HepG2 (cell line): ENCODE measurements at regions not wholly inside any gene's neighbourhood (a gene's known extent, or its start where the extent isn't known, plus 50 kb on each side); places are given as distances from the start of the nearest gene placed in this dataset.

ENCODE experiments used
- ATAC-seq: fragments of 200-7000 bp; cut with Tn5 transposase; 3 replicates; pipeline ENCODE4 v1.9.1; 2020; ENCODE audit warnings: mild to moderate bottlenecking, moderate library complexity
- BruUV-seq: library from RNA; stranded (reverse); fragments of 400-500 nt; replicated peaks from 2 replicates; lab custom pipeline; 2021; lab: Mats Ljungman, UMichigan
- CTCF ChIA-PET: fragments of 300-600 bp; formaldehyde crosslinking; extraction: SDS; loops from one replicate; lab custom pipeline; 2021; ENCODE audit warnings: low total read pairs, inconsistent platforms, low intra/inter-chr PET ratio; lab: Yijun Ruan, JAX
- POLR2A ChIA-PET: fragments of 350-600 bp; sonication (Branson Sonifier 250); formaldehyde crosslinking; loops from one replicate; lab custom pipeline; 2020; ENCODE audit warnings: antibody characterized with exemption, inconsistent platforms; lab: Yijun Ruan, JAX
- DNase-seq: peaks from one replicate; pipeline ENCODE4 v3.0.0-alpha.2; 2015; ENCODE audit warnings: low spot score
- FAIRE-seq: peaks from 3 replicates; lab custom pipeline; 2011; peaks lifted over from hg19 to GRCh38; lab: Jason Lieb, UNC
- H2AFZ ChIP-seq: one replicate; pipeline ENCODE4 v1.6.1; 2011; ENCODE audit warnings: low read length, inconsistent platforms
- H3K27ac ChIP-seq: fragments of 300-600 bp; 3 replicates; pipeline ENCODE4 v1.8.0; 2011; ENCODE audit warnings: mixed run types, mild to moderate bottlenecking, mixed read lengths, low read length, inconsistent platforms; ENCODE audit not compliant: insufficient read depth; ENCODE audit errors: extremely low read length
- H3K27me3 ChIP-seq, 2 experiments: fragments of 200-600 bp in 1 of 2; 2 replicates in 1 of 2; 3 replicates in 1 of 2; pipeline versions ENCODE4 v1.6.0 to v1.8.0; 2011; ENCODE audit warnings: low read length in 2 of 2, mild to moderate bottlenecking in 2 of 2, moderate library complexity in 2 of 2, inconsistent platforms in 1 of 2; ENCODE audit not compliant: insufficient read depth in 2 of 2, control insufficient read depth in 1 of 2
- H3K36me3 ChIP-seq, 2 experiments: fragments of 200-600 bp in 1 of 2; replicated peaks in 1 of 2; 2 replicates in 1 of 2; 3 replicates in 1 of 2; pipeline versions ENCODE4 v1.5.1 to v1.8.0; 2011; ENCODE audit warnings: low read length in 2 of 2, inconsistent platforms in 1 of 2; ENCODE audit not compliant: insufficient read depth in 2 of 2, control insufficient read depth in 1 of 2
- H3K4me1 ChIP-seq: 2 replicates; pipeline ENCODE4 v1.5.1; 2012; ENCODE audit warnings: low read length, inconsistent platforms; ENCODE audit not compliant: insufficient read depth
- H3K4me2 ChIP-seq: 2 replicates; pipeline ENCODE4 v1.6.0; 2011; ENCODE audit warnings: low read depth, low read length, inconsistent platforms
- H3K4me3 ChIP-seq, 3 experiments: fragments of 200-600 bp in 1 of 3; sonication (generic), shearing (Covaris generic) in 1 of 3; replicated peaks in 1 of 3; 2 replicates each; pipeline ENCODE4 v1.5.1; 2011 to 2016; ENCODE audit warnings: low read length in 3 of 3, inconsistent platforms in 2 of 3, low read depth in 2 of 3, mild to moderate bottlenecking in 2 of 3, control low read depth in 1 of 3, mixed read lengths in 1 of 3; ENCODE audit not compliant: insufficient read depth in 1 of 3
- H3K79me2 ChIP-seq: one replicate; pipeline ENCODE4 v1.6.1; 2011; ENCODE audit warnings: low read length, inconsistent platforms; ENCODE audit not compliant: insufficient read depth
- H3K9ac ChIP-seq: 2 replicates; pipeline ENCODE4 v1.6.0; 2011; ENCODE audit warnings: mild to moderate bottlenecking, low read depth, low read length, inconsistent platforms; ENCODE audit not compliant: insufficient read depth
- H3K9me3 ChIP-seq: 2 replicates; pipeline ENCODE4 v1.5.1; 2012; ENCODE audit warnings: mild to moderate bottlenecking, low read length
- H4K20me1 ChIP-seq: 2 replicates; pipeline ENCODE4 v1.6.0; 2011; ENCODE audit warnings: inconsistent platforms, mild to moderate bottlenecking, low read length, moderate library complexity; ENCODE audit not compliant: insufficient read depth
- CTCF ChIP-seq: sonication (generic); formaldehyde crosslinking; IDR thresholded peaks from 2 replicates; pipeline ENCODE4 v1.5.0; 2020; ENCODE audit warnings: mild to moderate bottlenecking, missing genetic modification reagents, moderate library complexity
- HOXA9 ChIP-seq: sonication (generic); formaldehyde crosslinking; IDR thresholded peaks from 2 replicates; pipeline ENCODE4 v1.8.1; 2022; ENCODE audit warnings: missing genetic modification reagents, mild to moderate bottlenecking, moderate library complexity, borderline replicate concordance
- MAFF ChIP-seq: IDR thresholded peaks from 2 replicates; pipeline ENCODE4 v1.6.1; 2011; ENCODE audit warnings: low read depth, low read length, improper control_type of control experiment
- MAFK ChIP-seq, 2 experiments: IDR thresholded peaks in 1 of 2; conservative IDR thresholded peaks in 1 of 2; 2 replicates each; pipeline ENCODE4 v1.6.1; 2011; ENCODE audit warnings: improper control_type of control experiment in 2 of 2, low read length in 2 of 2
- NCOA2 ChIP-seq: sonication (generic); formaldehyde crosslinking; IDR thresholded peaks from 2 replicates; pipeline ENCODE4 v1.8.0; 2022; ENCODE audit warnings: inconsistent platforms
- PRDM10 ChIP-seq: sonication (generic); formaldehyde crosslinking; IDR thresholded peaks from 2 replicates; pipeline ENCODE4 v1.4.0; 2020; ENCODE audit warnings: low read depth, missing genetic modification reagents
- PRMT3 ChIP-seq: sonication (generic); formaldehyde crosslinking; IDR thresholded peaks from 2 replicates; pipeline ENCODE4 v1.8.1; 2022; ENCODE audit warnings: low read depth, mild to moderate bottlenecking, moderate library complexity, missing genetic modification reagents, borderline replicate concordance
- ZNF800 ChIP-seq: sonication (generic); formaldehyde crosslinking; IDR thresholded peaks from 2 replicates; pipeline ENCODE4 v1.4.0; 2020; ENCODE audit warnings: missing genetic modification reagents
- in situ Hi-C: cut with HindIII; loops from 2 replicates; pipeline ENCODE4 v1.10.0; 2017; ENCODE audit warnings: low pct_unique_long_range_greater_than_20kb; ENCODE audit not compliant: extremely low pct_ligation_motif_present
- intact Hi-C: fragments of 100-400 bp; cut with micrococcal nuclease; formaldehyde crosslinking; loops from one replicate; pipeline ENCODE4 v1.10.0; 2022; ENCODE audit not compliant: unreplicated experiment
- TF ChIP-seq, protein P1 (sequence below): IDR thresholded peaks from 2 replicates; pipeline ENCODE4 v1.6.1; 2016; ENCODE audit warnings: mild to moderate bottlenecking

- H2AFZ ChIP-seq = no peak overlapping the region
- in situ Hi-C loops (no loop called here), intact Hi-C loops (no loop called here)
- H3K9ac ChIP-seq = no peak overlapping the region
- H3K4me2 ChIP-seq = no peak overlapping the region
- DNase-seq = no peak
- ATAC-seq = no peak
- no peaks in the 10 kb centered on the region for H3K9me3 ChIP-seq
- no peaks in the 10 kb centered on the region for H3K79me2 ChIP-seq
- no peaks in the 10 kb centered on the region for H3K4me1 ChIP-seq
- ChIA-PET CTCF (no interaction called here), POLR2A (no interaction called here)
- no peak overlapping the region for H3K27ac ChIP-seq
- peak; percentile 87 for TF ChIP-seq MAFF
- TF ChIP-seq HOXA9 = no peak
- TF ChIP-seq ZNF800 (CRISPR knock-in tag) = no peak
- TF ChIP-seq MAFK (conservative IDR thresholded peaks at IDR 0.05 in 1 of 2, IDR thresholded peaks at IDR 0.05 in 1 of 2; ENCODE audit: low read length in 2 of 2) = peak; percentile 78 to 93
- no peak for TF ChIP-seq NCOA2
- no peak for TF ChIP-seq PRMT3 (CRISPR knock-in tag)
- H3K27me3 ChIP-seq = no peaks in the 10 kb centered on the region
- no TSS peak for BruUV-seq
- H3K36me3 ChIP-seq = no peaks in the 10 kb centered on the region
- FAIRE-seq = no peak
- no peak overlapping the region for H3K4me3 ChIP-seq
- no peaks in the 10 kb centered on the region for H4K20me1 ChIP-seq
Observed at GRCh38 chr4:136438645-136439044, 1093.6 kb downstream of the PCDH18 start.

GRCh38 chr4:136424052-136424451, 1108.2 kb downstream of the PCDH18 start:
- H3K27ac ChIP-seq = no peak overlapping the region
- H3K79me2 ChIP-seq = no peaks in the 10 kb centered on the region
- DNase-seq (no peak), FAIRE-seq (no peak), ATAC-seq (no peak)
- no peaks in the 10 kb centered on the region for H3K9me3 ChIP-seq
- ChIA-PET CTCF (no interaction called here), POLR2A (no interaction called here)
- H3K4me3 ChIP-seq = no peak overlapping the region
- H4K20me1 ChIP-seq = no peaks in the 10 kb centered on the region
- no peak overlapping the region for H3K4me2 ChIP-seq
- intact Hi-C loops = no loop called here
- H2AFZ ChIP-seq = no peak overlapping the region
- in situ Hi-C loops = no loop called here
- no TSS peak for BruUV-seq
- H3K4me1 ChIP-seq = no peaks in the 10 kb centered on the region
- no peak overlapping the region for H3K9ac ChIP-seq
- no peaks in the 10 kb centered on the region; a peak in 1 of 5 replicates for H3K27me3 ChIP-seq
- no peaks in the 10 kb centered on the region for H3K36me3 ChIP-seq
- no peak for TF ChIP-seq PRDM10
- TF ChIP-seq, protein P1, sequence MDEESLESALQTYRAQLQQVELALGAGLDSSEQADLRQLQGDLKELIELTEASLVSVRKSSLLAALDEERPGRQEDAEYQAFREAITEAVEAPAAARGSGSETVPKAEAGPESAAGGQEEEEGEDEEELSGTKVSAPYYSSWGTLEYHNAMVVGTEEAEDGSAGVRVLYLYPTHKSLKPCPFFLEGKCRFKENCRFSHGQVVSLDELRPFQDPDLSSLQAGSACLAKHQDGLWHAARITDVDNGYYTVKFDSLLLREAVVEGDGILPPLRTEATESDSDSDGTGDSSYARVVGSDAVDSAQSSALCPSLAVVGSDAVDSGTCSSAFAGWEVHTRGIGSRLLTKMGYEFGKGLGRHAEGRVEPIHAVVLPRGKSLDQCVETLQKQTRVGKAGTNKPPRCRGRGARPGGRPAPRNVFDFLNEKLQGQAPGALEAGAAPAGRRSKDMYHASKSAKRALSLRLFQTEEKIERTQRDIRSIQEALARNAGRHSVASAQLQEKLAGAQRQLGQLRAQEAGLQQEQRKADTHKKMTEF (CRISPR knock-in tag) = no peak
- no peak for TF ChIP-seq CTCF (CRISPR knock-in tag)
